ENCODE measurements at regions not wholly inside any gene's neighbourhood (a gene's known extent, or its start where the extent isn't known, plus 50 kb on each side); places are given as distances from the start of the nearest gene placed in this dataset.

DNA sequence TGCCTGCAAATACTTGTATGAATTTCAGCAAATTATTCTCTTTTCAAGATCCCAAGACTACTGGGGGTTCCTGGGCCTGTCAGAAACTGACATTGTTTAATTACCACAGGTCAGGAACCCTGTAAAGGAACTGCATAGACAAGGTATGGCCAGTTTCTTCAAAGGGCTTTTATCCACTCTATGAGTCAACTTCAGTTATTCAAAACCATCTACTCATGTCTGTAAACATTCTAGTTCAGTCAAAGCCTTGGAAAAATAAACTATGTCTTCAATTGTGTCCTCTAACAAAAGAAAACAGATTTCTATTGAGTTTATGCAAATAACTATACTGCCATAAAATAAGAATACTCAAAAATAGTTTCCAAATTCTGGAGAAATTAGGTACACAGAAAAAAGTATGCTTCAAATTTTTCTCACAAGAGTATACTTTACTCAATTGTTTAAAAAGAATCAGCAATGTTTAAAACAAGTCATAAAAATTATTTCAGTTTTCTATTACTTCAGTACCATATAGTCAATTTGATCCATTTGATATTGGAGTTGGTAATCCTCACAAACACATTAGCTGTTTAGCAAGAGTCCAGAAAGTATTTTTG is 486.4 kb upstream of the PCDH20 start:
- H2AFZ ChIP-seq (ENCODE audit: control insufficient read depth, low read depth, low read length) = no peak overlapping the region
- no peaks in the 10 kb centered on the region for H3K79me2 ChIP-seq (ENCODE audit: control insufficient read depth, insufficient read depth, low read length)
- H3K36me3 ChIP-seq (ENCODE audit: control insufficient read depth in 2 of 2, insufficient read depth in 2 of 2, low read length in 1 of 2) = no peaks in the 10 kb centered on the region
- no peaks in the 10 kb centered on the region for H3K4me1 ChIP-seq (ENCODE audit: control insufficient read depth, insufficient read depth, low read length)
- CTCF ChIA-PET = no interaction called here
- no peak for ATAC-seq
- no peak overlapping the region for H3K4me2 ChIP-seq (ENCODE audit: control insufficient read depth, insufficient read depth)
- no peak overlapping the region for H3K9ac ChIP-seq (ENCODE audit: control insufficient read depth, insufficient read depth, low read length)
- no peak overlapping the region for H3K27ac ChIP-seq (ENCODE audit: control insufficient read depth, insufficient read depth)
- TF ChIP-seq, protein P1, sequence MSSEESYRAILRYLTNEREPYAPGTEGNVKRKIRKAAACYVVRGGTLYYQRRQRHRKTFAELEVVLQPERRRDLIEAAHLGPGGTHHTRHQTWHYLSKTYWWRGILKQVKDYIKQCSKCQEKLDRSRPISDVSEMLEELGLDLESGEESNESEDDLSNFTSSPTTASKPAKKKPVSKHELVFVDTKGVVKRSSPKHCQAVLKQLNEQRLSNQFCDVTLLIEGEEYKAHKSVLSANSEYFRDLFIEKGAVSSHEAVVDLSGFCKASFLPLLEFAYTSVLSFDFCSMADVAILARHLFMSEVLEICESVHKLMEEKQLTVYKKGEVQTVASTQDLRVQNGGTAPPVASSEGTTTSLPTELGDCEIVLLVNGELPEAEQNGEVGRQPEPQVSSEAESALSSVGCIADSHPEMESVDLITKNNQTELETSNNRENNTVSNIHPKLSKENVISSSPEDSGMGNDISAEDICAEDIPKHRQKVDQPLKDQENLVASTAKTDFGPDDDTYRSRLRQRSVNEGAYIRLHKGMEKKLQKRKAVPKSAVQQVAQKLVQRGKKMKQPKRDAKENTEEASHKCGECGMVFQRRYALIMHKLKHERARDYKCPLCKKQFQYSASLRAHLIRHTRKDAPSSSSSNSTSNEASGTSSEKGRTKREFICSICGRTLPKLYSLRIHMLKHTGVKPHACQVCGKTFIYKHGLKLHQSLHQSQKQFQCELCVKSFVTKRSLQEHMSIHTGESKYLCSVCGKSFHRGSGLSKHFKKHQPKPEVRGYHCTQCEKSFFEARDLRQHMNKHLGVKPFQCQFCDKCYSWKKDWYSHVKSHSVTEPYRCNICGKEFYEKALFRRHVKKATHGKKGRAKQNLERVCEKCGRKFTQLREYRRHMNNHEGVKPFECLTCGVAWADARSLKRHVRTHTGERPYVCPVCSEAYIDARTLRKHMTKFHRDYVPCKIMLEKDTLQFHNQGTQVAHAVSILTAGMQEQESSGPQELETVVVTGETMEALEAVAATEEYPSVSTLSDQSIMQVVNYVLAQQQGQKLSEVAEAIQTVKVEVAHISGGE (CRISPR knock-in tag; IDR thresholded peaks at IDR 0.05) = no peak
- TF ChIP-seq TCF7 (IDR thresholded peaks at IDR 0.05; ENCODE audit: borderline replicate concordance) = no peak
- in situ Hi-C loops (cut with MboI) = no loop called here
- no peaks in the 10 kb centered on the region for H4K20me1 ChIP-seq (ENCODE audit: control insufficient read depth, insufficient read depth)
- H3K9me3 ChIP-seq (replicated peaks; ENCODE audit: control insufficient read depth, insufficient read depth, low read length) = no peaks in the 10 kb centered on the region
- SMC1A ChIA-PET (ENCODE audit: uncharacterized antibody, unreplicated experiment) = interaction anchor here (0.6 kb wide), 1 partner anchor 15 kb away, joined by 3 read pairs; no protein-coding TSS in a partner anchor
- no peak overlapping the region for H3K4me3 ChIP-seq
- FAIRE-seq = no peak
- RAD21 ChIA-PET (ENCODE audit: unreplicated experiment) = no interaction called here
- intact Hi-C loops (cut with micrococcal nuclease; ENCODE audit: unreplicated experiment) = no loop called here
- no peak for DNase-seq (ENCODE audit: low read depth, low spot score)
- BruUV-seq (replicated peaks) = no TSS peak
- POLR2A ChIA-PET = interaction anchor here (0.5 kb wide), 1 partner anchor 252 kb away, joined by 3 read pairs; no protein-coding TSS in a partner anchor
- no peaks in the 10 kb centered on the region for H3K27me3 ChIP-seq (replicated peaks in 1 of 2; ENCODE audit: control insufficient read depth in 2 of 2, insufficient read depth in 2 of 2, low read length in 1 of 2)

- Histone ChIP-seq H3K79me2 (ENCODE audit: control insufficient read depth, insufficient read depth, low read length) (no peaks in the 10 kb centered on the region), H3K36me3 (ENCODE audit: control insufficient read depth in 2 of 2, insufficient read depth in 2 of 2, low read length in 1 of 2) (no peaks in the 10 kb centered on the region), H4K20me1 (ENCODE audit: control insufficient read depth, insufficient read depth) (no peaks in the 10 kb centered on the region), H3K27me3 (replicated peaks in 1 of 2; ENCODE audit: control insufficient read depth in 2 of 2, insufficient read depth in 2 of 2, low read length in 1 of 2) (no peaks in the 10 kb centered on the region), H3K4me3 (no peak overlapping the region), H3K4me1 (ENCODE audit: control insufficient read depth, insufficient read depth, low read length) (no peaks in the 10 kb centered on the region), H3K27ac (ENCODE audit: control insufficient read depth, insufficient read depth) (no peak overlapping the region), H2AFZ (ENCODE audit: control insufficient read depth, low read depth, low read length) (no peak overlapping the region), H3K4me2 (ENCODE audit: control insufficient read depth, insufficient read depth) (no peak overlapping the region), H3K9ac (ENCODE audit: control insufficient read depth, insufficient read depth, low read length) (no peak overlapping the region), H3K9me3 (replicated peaks; ENCODE audit: control insufficient read depth, insufficient read depth, low read length) (no peaks in the 10 kb centered on the region)
- SMC1A ChIA-PET (ENCODE audit: uncharacterized antibody, unreplicated experiment) = no interaction called here
- no peak for FAIRE-seq
- BruUV-seq (replicated peaks) = no TSS peak
- intact Hi-C loops (cut with micrococcal nuclease; ENCODE audit: unreplicated experiment) (no loop called here), in situ Hi-C loops (cut with MboI) (no loop called here)
- no peak for ATAC-seq
- CTCF ChIA-PET = no interaction called here
- no peak for DNase-seq (ENCODE audit: low read depth, low spot score)
- POLR2A ChIA-PET = no interaction called here
- whole genome bisulfite sequencing (ENCODE audit: insufficient coverage, insufficient replicate concordance, low lambda C conversion rate, missing lambda C conversion rate) = 6% methylated on average over 3 of the region's 3 CpGs
- TF ChIP-seq TCF7 (IDR thresholded peaks at IDR 0.05; ENCODE audit: borderline replicate concordance) (no peak), MXI1 (IDR thresholded peaks at IDR 0.05; ENCODE audit: low read depth, low read length) (no peak), RUNX3 (IDR thresholded peaks at IDR 0.05; ENCODE audit: low read length) (no peak), MEF2A (IDR thresholded peaks at IDR 0.05; ENCODE audit: insufficient read depth, low read depth, low read length) (no peak), PBX3 (IDR thresholded peaks at IDR 0.05; ENCODE audit: insufficient replicate concordance, low read depth, low read length) (no peak), RFX5 (IDR thresholded peaks at IDR 0.05; ENCODE audit: low read depth, low read length) (no peak)
- RAD21 ChIA-PET (ENCODE audit: unreplicated experiment) = no interaction called here
Measured at GRCh38 chr13:61900033-61900432, 484.4 kb upstream of the PCDH20 start.
